A673 (cell line): ENCODE measurements at regions not wholly inside any gene's neighbourhood (a gene's known extent, or its start where the extent isn't known, plus 50 kb on each side); places are given as distances from the start of the nearest gene placed in this dataset.

ENCODE experiments used
- EZH2 ChIP-seq: fragments of 200-600 bp; sonication (generic); IDR thresholded peaks from 2 replicates; pipeline ENCODE4 v1.6.1; 2017; ENCODE audit warnings: borderline replicate concordance, low read depth, mild to moderate bottlenecking, mixed read lengths, antibody characterized with exemption, low read length; ENCODE audit not compliant: poor library complexity, severe bottlenecking
- TF ChIP-seq, protein P1 (sequence below): fragments of 300-800, 200-600 bp; sonication (generic); conservative IDR thresholded peaks from 2 replicates; pipeline ENCODE4 v1.5.1; 2017; ENCODE audit warnings: low read depth, mild to moderate bottlenecking, antibody characterized with exemption, low read length, moderate library complexity, mixed read lengths

- TF ChIP-seq, protein P1, sequence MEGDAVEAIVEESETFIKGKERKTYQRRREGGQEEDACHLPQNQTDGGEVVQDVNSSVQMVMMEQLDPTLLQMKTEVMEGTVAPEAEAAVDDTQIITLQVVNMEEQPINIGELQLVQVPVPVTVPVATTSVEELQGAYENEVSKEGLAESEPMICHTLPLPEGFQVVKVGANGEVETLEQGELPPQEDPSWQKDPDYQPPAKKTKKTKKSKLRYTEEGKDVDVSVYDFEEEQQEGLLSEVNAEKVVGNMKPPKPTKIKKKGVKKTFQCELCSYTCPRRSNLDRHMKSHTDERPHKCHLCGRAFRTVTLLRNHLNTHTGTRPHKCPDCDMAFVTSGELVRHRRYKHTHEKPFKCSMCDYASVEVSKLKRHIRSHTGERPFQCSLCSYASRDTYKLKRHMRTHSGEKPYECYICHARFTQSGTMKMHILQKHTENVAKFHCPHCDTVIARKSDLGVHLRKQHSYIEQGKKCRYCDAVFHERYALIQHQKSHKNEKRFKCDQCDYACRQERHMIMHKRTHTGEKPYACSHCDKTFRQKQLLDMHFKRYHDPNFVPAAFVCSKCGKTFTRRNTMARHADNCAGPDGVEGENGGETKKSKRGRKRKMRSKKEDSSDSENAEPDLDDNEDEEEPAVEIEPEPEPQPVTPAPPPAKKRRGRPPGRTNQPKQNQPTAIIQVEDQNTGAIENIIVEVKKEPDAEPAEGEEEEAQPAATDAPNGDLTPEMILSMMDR = no peak
- TF ChIP-seq EZH2 = no peak
Observed at GRCh38 chr6:112986321-112986720, 639.2 kb downstream of the RFPL4B start.
